PC-3 (cell line): ENCODE measurements at regions not wholly inside any gene's neighbourhood (a gene's known extent, or its start where the extent isn't known, plus 50 kb on each side); places are given as distances from the start of the nearest gene placed in this dataset.

Experiments
- ATAC-seq: fragments of 200-7000 bp; cut with Tn5 transposase; 2 replicates; pipeline ENCODE4 v1.9.1; 2020; ENCODE audit warnings: mild to moderate bottlenecking, moderate library complexity
- BruUV-seq: library from RNA; stranded (reverse); fragments of 400-500 nt; replicated peaks from 2 replicates; lab custom pipeline; 2021; lab: Mats Ljungman, UMichigan
- CTCF ChIA-PET: fragments of 300-600 bp; sonication (Branson Sonifier 250); formaldehyde crosslinking; loops from one replicate; lab custom pipeline; 2022; ENCODE audit warnings: antibody characterized with exemption; lab: Charles Lee
- POLR2A ChIA-PET: fragments of 300-600 bp; sonication (Branson Sonifier 250); formaldehyde crosslinking; loops from one replicate; lab custom pipeline; 2022; ENCODE audit warnings: antibody characterized with exemption; ENCODE audit not compliant: unreplicated experiment; lab: Charles Lee
- DNase-seq: peaks from one replicate; pipeline ENCODE4 v3.0.0-alpha.2; 2015
- H2AFZ ChIP-seq: fragments of 300-600 bp; sonication (generic); 2 replicates; pipeline ENCODE4 v1.6.0; 2016; ENCODE audit warnings: antibody characterized with exemption, low read length
- H3F3A ChIP-seq: fragments of 300-600 bp; sonication (generic); one replicate; pipeline ENCODE4 v1.6.0; 2017; ENCODE audit warnings: antibody characterized with exemption, low read length, control low read depth, mild to moderate bottlenecking; ENCODE audit not compliant: unreplicated experiment
- H3K27ac ChIP-seq: fragments of 300-600 bp; sonication (generic); 2 replicates; pipeline ENCODE4 v1.5.1; 2016; ENCODE audit warnings: mild to moderate bottlenecking, low read length
- H3K27me3 ChIP-seq: fragments of 300-600 bp; sonication (generic); 2 replicates; pipeline ENCODE4 v1.6.1; 2016; ENCODE audit warnings: low read length, mixed read lengths
- H3K36me3 ChIP-seq: fragments of 300-600 bp; sonication (generic); 2 replicates; pipeline ENCODE4 v1.6.1; 2016; ENCODE audit warnings: low read depth, mixed run types, low read length, mixed read lengths
- H3K4me1 ChIP-seq: fragments of 300-600 bp; sonication (generic); 2 replicates; pipeline ENCODE4 v1.5.1; 2016; ENCODE audit warnings: low read length; ENCODE audit not compliant: insufficient read depth
- H3K4me2 ChIP-seq: fragments of 300-600 bp; sonication (generic); 2 replicates; pipeline ENCODE4 v1.6.0; 2016; ENCODE audit warnings: low read length
- H3K4me3 ChIP-seq: fragments of 300-600 bp; sonication (generic); 2 replicates; pipeline ENCODE4 v1.5.1; 2016; ENCODE audit warnings: mild to moderate bottlenecking, low read length, mixed read lengths
- H3K79me2 ChIP-seq: fragments of 300-600 bp; sonication (generic); 2 replicates; pipeline ENCODE4 v1.6.1; 2017; ENCODE audit warnings: low read length, mixed read lengths
- H3K9ac ChIP-seq: fragments of 300-600 bp; sonication (generic); 2 replicates; pipeline ENCODE4 v1.6.0; 2016; ENCODE audit warnings: mild to moderate bottlenecking, low read length
- H3K9me2 ChIP-seq: fragments of 300-600 bp; sonication (generic); replicated peaks from 2 replicates; pipeline ENCODE4 v1.6.1; 2016; ENCODE audit warnings: mixed run types, low read length, mixed read lengths
- H3K9me3 ChIP-seq: fragments of 300-600 bp; sonication (generic); 2 replicates; pipeline ENCODE4 v1.6.1; 2016; ENCODE audit warnings: low read length, mixed read lengths
- H4K20me1 ChIP-seq: fragments of 300-600 bp; sonication (generic); 2 replicates; pipeline ENCODE4 v1.6.1; 2016; ENCODE audit warnings: low read length, mixed read lengths
- EZH2 ChIP-seq: fragments of 300-600 bp; sonication (generic); IDR thresholded peaks from one replicate; pipeline ENCODE4 v1.6.1; 2017; ENCODE audit warnings: antibody characterized with exemption, mild to moderate bottlenecking, low read length; ENCODE audit not compliant: unreplicated experiment
- EZH2phosphoT487 ChIP-seq: fragments of 300-600 bp; sonication (generic); IDR thresholded peaks from 2 replicates; pipeline ENCODE4 v1.6.1; 2018; ENCODE audit warnings: mild to moderate bottlenecking, antibody characterized with exemption, low read length, borderline replicate concordance
- intact Hi-C: fragments of 100-400 bp; cut with micrococcal nuclease; formaldehyde crosslinking; loops from 2 replicates; pipeline ENCODE4 v1.9.0; 2023
- TF ChIP-seq, protein P1 (sequence below): fragments of 300-600 bp; sonication (generic); conservative IDR thresholded peaks from 2 replicates; pipeline ENCODE4 v1.5.1; 2017; ENCODE audit warnings: antibody characterized with exemption, low read depth, mild to moderate bottlenecking, low read length

GRCh38 chr14:86640288-86640687 is 1110.3 kb downstream of the FLRT2 start:
- Histone ChIP-seq H3K27ac (no peak overlapping the region), H4K20me1 (no peaks in the 10 kb centered on the region), H3F3A (no peaks in the 10 kb centered on the region), H3K9ac (no peak overlapping the region), H3K4me2 (no peak overlapping the region), H3K27me3 (no peaks in the 10 kb centered on the region), H3K9me2 (no peaks in the 10 kb centered on the region), H3K4me1 (no peaks in the 10 kb centered on the region), H3K79me2 (no peaks in the 10 kb centered on the region), H3K36me3 (no peaks in the 10 kb centered on the region), H2AFZ (no peak overlapping the region), H3K4me3 (no peak overlapping the region), H3K9me3 (no peaks in the 10 kb centered on the region)
- ATAC-seq: no peak
- TF ChIP-seq EZH2 (no peak), EZH2phosphoT487 (no peak)
- TF ChIP-seq, protein P1, sequence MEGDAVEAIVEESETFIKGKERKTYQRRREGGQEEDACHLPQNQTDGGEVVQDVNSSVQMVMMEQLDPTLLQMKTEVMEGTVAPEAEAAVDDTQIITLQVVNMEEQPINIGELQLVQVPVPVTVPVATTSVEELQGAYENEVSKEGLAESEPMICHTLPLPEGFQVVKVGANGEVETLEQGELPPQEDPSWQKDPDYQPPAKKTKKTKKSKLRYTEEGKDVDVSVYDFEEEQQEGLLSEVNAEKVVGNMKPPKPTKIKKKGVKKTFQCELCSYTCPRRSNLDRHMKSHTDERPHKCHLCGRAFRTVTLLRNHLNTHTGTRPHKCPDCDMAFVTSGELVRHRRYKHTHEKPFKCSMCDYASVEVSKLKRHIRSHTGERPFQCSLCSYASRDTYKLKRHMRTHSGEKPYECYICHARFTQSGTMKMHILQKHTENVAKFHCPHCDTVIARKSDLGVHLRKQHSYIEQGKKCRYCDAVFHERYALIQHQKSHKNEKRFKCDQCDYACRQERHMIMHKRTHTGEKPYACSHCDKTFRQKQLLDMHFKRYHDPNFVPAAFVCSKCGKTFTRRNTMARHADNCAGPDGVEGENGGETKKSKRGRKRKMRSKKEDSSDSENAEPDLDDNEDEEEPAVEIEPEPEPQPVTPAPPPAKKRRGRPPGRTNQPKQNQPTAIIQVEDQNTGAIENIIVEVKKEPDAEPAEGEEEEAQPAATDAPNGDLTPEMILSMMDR: no peak
- no TSS peak for BruUV-seq
- CTCF ChIA-PET: no interaction called here
- intact Hi-C loops: no loop called here
- POLR2A ChIA-PET: no interaction called here
- DNase-seq: no peak

DNA sequence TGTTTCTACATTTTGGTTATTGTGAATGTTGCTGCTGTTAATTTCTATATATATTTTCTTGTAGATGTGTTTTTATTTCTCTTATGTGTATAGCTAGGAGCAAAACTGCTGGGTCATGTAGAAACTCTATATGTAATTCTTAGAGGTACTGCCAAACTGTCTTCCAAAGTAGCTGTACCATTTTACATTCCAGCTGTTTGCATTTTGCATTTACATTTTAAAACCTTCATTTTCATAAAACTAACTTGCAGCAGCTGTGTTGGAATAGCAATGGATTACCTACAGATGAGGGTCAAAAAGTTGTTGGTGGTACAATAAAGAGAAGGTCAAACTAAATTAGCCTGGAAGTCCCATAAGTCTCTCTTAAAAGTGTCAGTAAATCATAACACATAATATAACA is 1109.7 kb downstream of the FLRT2 start:
- Histone ChIP-seq H3K36me3 (no peaks in the 10 kb centered on the region), H3K4me3 (no peak overlapping the region), H3F3A (no peaks in the 10 kb centered on the region), H4K20me1 (no peaks in the 10 kb centered on the region), H3K4me1 (no peaks in the 10 kb centered on the region), H3K9ac (no peak overlapping the region), H3K79me2 (no peaks in the 10 kb centered on the region), H3K27ac (no peak overlapping the region), H2AFZ (no peak overlapping the region), H3K9me2 (no peaks in the 10 kb centered on the region), H3K27me3 (no peaks in the 10 kb centered on the region), H3K9me3 (no peaks in the 10 kb centered on the region), H3K4me2 (no peak overlapping the region)
- TF ChIP-seq EZH2 (no peak), EZH2phosphoT487 (no peak)
- TF ChIP-seq, protein P1: no peak
- no peak for DNase-seq
- POLR2A ChIA-PET: no interaction called here
- CTCF ChIA-PET: no interaction called here
- ATAC-seq: no peak
- no TSS peak for BruUV-seq
- intact Hi-C loops: no loop called here

DNA sequence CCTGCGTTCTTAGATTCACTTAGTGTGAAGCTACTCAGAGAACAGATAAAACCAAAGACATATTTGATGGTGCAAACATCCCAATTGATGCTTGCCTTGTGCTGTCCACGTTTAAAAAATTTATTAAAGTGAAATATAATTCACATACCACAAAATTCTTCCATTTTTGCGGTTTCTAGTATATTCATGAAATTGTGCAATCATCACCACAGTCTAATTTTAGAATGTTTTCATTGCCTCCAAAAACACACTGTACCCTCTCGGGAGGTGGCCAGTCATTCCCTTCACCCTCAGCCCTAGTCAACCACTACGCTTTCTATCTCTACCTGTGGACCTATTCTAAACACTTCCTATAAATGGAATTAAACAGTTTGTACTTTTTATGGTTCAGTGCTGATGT is 1109.2 kb downstream of the FLRT2 start:
- TF ChIP-seq, protein P1: no peak
- TF ChIP-seq EZH2 (no peak), EZH2phosphoT487 (no peak)
- H3K36me3 ChIP-seq: no peaks in the 10 kb centered on the region
- no TSS peak for BruUV-seq
- POLR2A ChIA-PET: no interaction called here
- no peak overlapping the region for H2AFZ ChIP-seq
- DNase-seq: no peak
- H3K4me2 ChIP-seq: no peak overlapping the region
- no peaks in the 10 kb centered on the region for H3K27me3 ChIP-seq
- H3K9ac ChIP-seq: no peak overlapping the region
- H3K4me3 ChIP-seq: no peak overlapping the region
- no peaks in the 10 kb centered on the region for H3K9me2 ChIP-seq
- no peaks in the 10 kb centered on the region for H3F3A ChIP-seq
- CTCF ChIA-PET: no interaction called here
- H3K9me3 ChIP-seq: no peaks in the 10 kb centered on the region
- no peaks in the 10 kb centered on the region for H3K79me2 ChIP-seq
- H4K20me1 ChIP-seq: no peaks in the 10 kb centered on the region
- H3K4me1 ChIP-seq: no peaks in the 10 kb centered on the region
- H3K27ac ChIP-seq: no peak overlapping the region
- intact Hi-C loops: no loop called here
- no peak for ATAC-seq
